SU-DHL-6 (cell line): ENCODE measurements at regions not wholly inside any gene's neighbourhood (a gene's known extent, or its start where the extent isn't known, plus 50 kb on each side); places are given as distances from the start of the nearest gene placed in this dataset.

Source experiments
- H2AFZ ChIP-seq: fragments of 200-600 bp; sonication (generic); 2 replicates; pipeline ENCODE4 v1.6.1; 2014; ENCODE audit warnings: low read depth, mild to moderate bottlenecking, moderate library complexity, mixed read lengths, antibody characterized with exemption, low read length; ENCODE audit not compliant: severe bottlenecking
- H3F3A ChIP-seq: fragments of 200-600 bp; shearing (Covaris generic); 2 replicates; pipeline ENCODE4 v1.6.0; 2016; ENCODE audit warnings: antibody characterized with exemption, mild to moderate bottlenecking; ENCODE audit not compliant: insufficient read depth
- H3K27ac ChIP-seq: fragments of 200-600 bp; sonication (generic); 2 replicates; pipeline ENCODE4 v1.5.1; 2016; ENCODE audit warnings: low read depth, mild to moderate bottlenecking, low read length, moderate library complexity, mixed read lengths
- H3K27me3 ChIP-seq: fragments of 200-600 bp; sonication (generic), shearing (Covaris generic); 2 replicates; pipeline ENCODE4 v1.6.0; 2014; ENCODE audit warnings: mild to moderate bottlenecking, low read length
- H3K36me3 ChIP-seq: fragments of 200-600 bp; sonication (generic); 2 replicates; pipeline ENCODE4 v1.6.1; 2014; ENCODE audit warnings: mild to moderate bottlenecking, low read length, mixed read lengths
- H3K4me2 ChIP-seq: fragments of 300-600, 200-600 bp; shearing (Covaris generic), sonication (generic); 2 replicates; pipeline ENCODE4 v1.6.0; 2014; ENCODE audit warnings: low read length, low read depth, mild to moderate bottlenecking; ENCODE audit not compliant: poor library complexity, severe bottlenecking
- H3K4me3 ChIP-seq: fragments of 200-600 bp; sonication (generic); 2 replicates; pipeline ENCODE4 v1.5.1; 2014; ENCODE audit warnings: antibody characterized with exemption, low read length, mild to moderate bottlenecking, mixed read lengths; ENCODE audit not compliant: insufficient read depth, poor library complexity, severe bottlenecking
- H3K79me2 ChIP-seq: fragments of 200-600 bp; sonication (generic); 2 replicates; pipeline ENCODE4 v1.6.1; 2014; ENCODE audit warnings: mild to moderate bottlenecking, low read length, moderate library complexity; ENCODE audit not compliant: insufficient read depth
- H3K9ac ChIP-seq: fragments of 200-600 bp; sonication (generic); 2 replicates; pipeline ENCODE4 v1.7.0; 2014; ENCODE audit warnings: mild to moderate bottlenecking, low read length
- H3K9me2 ChIP-seq: fragments of 200-600 bp; sonication (generic); replicated peaks from 2 replicates; pipeline ENCODE4 v1.6.1; 2014; ENCODE audit warnings: low read length; ENCODE audit not compliant: insufficient read depth
- H3K9me3 ChIP-seq: fragments of 200-600 bp; sonication (generic); 2 replicates; pipeline ENCODE4 v1.6.1; 2014; ENCODE audit warnings: low read length, mixed read lengths; ENCODE audit not compliant: insufficient read depth
- H4K20me1 ChIP-seq: fragments of 200-600 bp; sonication (generic); 2 replicates; pipeline ENCODE4 v1.6.1; 2014; ENCODE audit warnings: low read depth, mild to moderate bottlenecking, antibody characterized with exemption, low read length, moderate library complexity, mixed read lengths
- CTCF ChIP-seq: fragments of 200-600 bp; sonication (generic); IDR thresholded peaks from one replicate; pipeline ENCODE4 v1.5.1; 2017; ENCODE audit warnings: antibody characterized with exemption, mild to moderate bottlenecking, low read length, moderate library complexity; ENCODE audit not compliant: insufficient read depth, poor library complexity, severe bottlenecking
- EZH2phosphoT487 ChIP-seq: fragments of 200-600 bp; sonication (generic), shearing (Covaris generic); conservative IDR thresholded peaks from 2 replicates; pipeline ENCODE4 v1.6.1; 2018; ENCODE audit warnings: mild to moderate bottlenecking, antibody characterized with exemption, low read length, moderate library complexity, mixed read lengths

GRCh38 chr3:163213838-163214237 lies 1717.2 kb downstream of the OTOL1 start:
- H3K4me3 ChIP-seq = no peak overlapping the region
- TF ChIP-seq CTCF (no peak), EZH2phosphoT487 (no peak)
- H3K4me2 ChIP-seq = no peak overlapping the region
- H3K9me2 ChIP-seq = no peaks in the 10 kb centered on the region
- H3K36me3 ChIP-seq = peaks cover 3% of the 10 kb centered on the region; the same call in 1 of the 2 replicates
- H3F3A ChIP-seq = no peaks in the 10 kb centered on the region
- H4K20me1 ChIP-seq = no peaks in the 10 kb centered on the region
- no peaks in the 10 kb centered on the region for H3K79me2 ChIP-seq
- no peaks in the 10 kb centered on the region for H3K27me3 ChIP-seq
- H3K9ac ChIP-seq = no peak overlapping the region
- no peaks in the 10 kb centered on the region for H3K9me3 ChIP-seq
- H2AFZ ChIP-seq = no peak overlapping the region
- H3K27ac ChIP-seq = no peak overlapping the region

GRCh38 chr3:163196815-163197374 lies 1700.3 kb downstream of the OTOL1 start:
- H3K4me2 ChIP-seq = no peak overlapping the region
- H2AFZ ChIP-seq = peak overlapping the region; percentile 71
- H3K9me3 ChIP-seq = no peaks in the 10 kb centered on the region
- H3F3A ChIP-seq = no peaks in the 10 kb centered on the region
- TF ChIP-seq CTCF = no peak
- no peak for TF ChIP-seq EZH2phosphoT487
- H3K27me3 ChIP-seq = no peaks in the 10 kb centered on the region
- H3K36me3 ChIP-seq = no peaks in the 10 kb centered on the region
- no peak overlapping the region for H3K27ac ChIP-seq
- H3K9me2 ChIP-seq = no peaks in the 10 kb centered on the region
- no peaks in the 10 kb centered on the region for H4K20me1 ChIP-seq
- no peak overlapping the region for H3K4me3 ChIP-seq
- no peak overlapping the region for H3K9ac ChIP-seq
- no peaks in the 10 kb centered on the region for H3K79me2 ChIP-seq

- no peaks in the 10 kb centered on the region for H3F3A ChIP-seq
- no peaks in the 10 kb centered on the region for H3K36me3 ChIP-seq
- no peaks in the 10 kb centered on the region for H3K9me2 ChIP-seq
- no peak overlapping the region for H3K27ac ChIP-seq
- H3K79me2 ChIP-seq = no peaks in the 10 kb centered on the region
- no peak overlapping the region for H3K9ac ChIP-seq
- H3K27me3 ChIP-seq = no peaks in the 10 kb centered on the region
- H4K20me1 ChIP-seq = no peaks in the 10 kb centered on the region
- no peak overlapping the region for H3K4me2 ChIP-seq
- TF ChIP-seq EZH2phosphoT487 (no peak), CTCF (no peak)
- H2AFZ ChIP-seq = peak overlapping the region; percentile 71
- no peak overlapping the region for H3K4me3 ChIP-seq
- no peaks in the 10 kb centered on the region for H3K9me3 ChIP-seq
Observed at GRCh38 chr3:163196245-163196644, 1699.6 kb downstream of the OTOL1 start.
